ENCODE measurements at regions not wholly inside any gene's neighbourhood (a gene's known extent, or its start where the extent isn't known, plus 50 kb on each side); places are given as distances from the start of the nearest gene placed in this dataset.
A peak's percentile ranks its signal among the peaks of the same experiment; 100 is the strongest.

- H3K27ac Mint-ChIP-seq: no peak overlapping the region
- no peak overlapping the region for H3K4me3 ChIP-seq (ENCODE audit: control insufficient read depth in 1 of 2, extremely low read depth in 1 of 2, low read length in 1 of 2)
- H3K9me3 Mint-ChIP-seq: no peaks in the 10 kb centered on the region
- 71% methylated on average over 3 of the region's 3 CpGs for WGBS (ENCODE audit: insufficient coverage)
- H3K4me1 ChIP-seq (ENCODE audit: control insufficient read depth in 1 of 2, extremely low read depth in 1 of 2, insufficient read depth in 2 of 2, low read length in 2 of 2): peaks cover 0 to 6% of the 10 kb centered on the region in 2 experiments
- ChIA-PET CTCF (no interaction called here), POLR2A (no interaction called here)
- no peaks in the 10 kb centered on the region for H3K27me3 ChIP-seq (replicated peaks in 1 of 2; ENCODE audit: control insufficient read depth in 2 of 2, extremely low read depth in 1 of 2, insufficient read depth in 2 of 2, low read length in 1 of 2)
- H3K4me1 Mint-ChIP-seq: peaks cover 1 to 7% (median 4%) of the 10 kb centered on the region in 3 donors
- no peak for ATAC-seq (replicated peaks in 1 of 4)
- no peaks in the 10 kb centered on the region for H3K36me3 Mint-ChIP-seq
- no peaks in the 10 kb centered on the region for H3K27me3 Mint-ChIP-seq
- H3K36me3 ChIP-seq (ENCODE audit: control insufficient read depth in 2 of 2, extremely low read depth in 1 of 2, insufficient read depth in 1 of 2, low read length in 1 of 2): no peaks in the 10 kb centered on the region
- H3K27ac ChIP-seq (ENCODE audit: low read length): no peak overlapping the region
- no peak for DNase-seq
- no peak overlapping the region for H3K4me3 Mint-ChIP-seq
- no peaks in the 10 kb centered on the region for H3K9me3 ChIP-seq
Observed at GRCh38 chr13:109575821-109576220, 210.6 kb downstream of the IRS2 start.

- Mint-ChIP-seq H3K36me3 (no peaks in the 10 kb centered on the region), H3K27ac (no peak overlapping the region), H3K27me3 (no peaks in the 10 kb centered on the region), H3K4me1 (peaks cover 14 to 19% (median 17%) of the 10 kb centered on the region in 3 donors), H3K4me3 (no peak overlapping the region), H3K9me3 (no peaks in the 10 kb centered on the region)
- DNase-seq (no peak), ATAC-seq (replicated peaks in 1 of 4) (no peak)
- ChIA-PET CTCF (no interaction called here), POLR2A (interaction anchor here in 1 of 2 donors (0.6 kb wide), 1 partner anchor 462 kb away, joined by 4 read pairs; no protein-coding TSS in a partner anchor)
- Histone ChIP-seq H3K27ac (ENCODE audit: low read length) (no peak overlapping the region), H3K4me3 (ENCODE audit: control insufficient read depth in 1 of 2, extremely low read depth in 1 of 2, low read length in 1 of 2) (no peak overlapping the region), H3K9me3 (no peaks in the 10 kb centered on the region), H3K36me3 (ENCODE audit: control insufficient read depth in 2 of 2, extremely low read depth in 1 of 2, insufficient read depth in 1 of 2, low read length in 1 of 2) (no peaks in the 10 kb centered on the region), H3K4me1 (ENCODE audit: control insufficient read depth in 1 of 2, extremely low read depth in 1 of 2, insufficient read depth in 2 of 2, low read length in 2 of 2) (peaks cover 6 to 13% of the 10 kb centered on the region in 2 experiments), H3K27me3 (replicated peaks in 1 of 2; ENCODE audit: control insufficient read depth in 2 of 2, extremely low read depth in 1 of 2, insufficient read depth in 2 of 2, low read length in 1 of 2) (no peaks in the 10 kb centered on the region)
- 88% methylated on average over 6 of the region's 6 CpGs for WGBS (ENCODE audit: insufficient coverage)
Observed at GRCh38 chr13:109572389-109572788, 214.0 kb downstream of the IRS2 start.

GRCh38 chr13:109569958-109570711 lies 216.2 kb downstream of the IRS2 start:
- peak in 34 of 35 experiments; percentile 2 to 54 (median 26) for DNase-seq
- Histone ChIP-seq H3K27me3 (replicated peaks in 1 of 2; ENCODE audit: control insufficient read depth in 2 of 2, extremely low read depth in 1 of 2, insufficient read depth in 2 of 2, low read length in 1 of 2) (no peaks in the 10 kb centered on the region), H3K36me3 (ENCODE audit: control insufficient read depth in 2 of 2, extremely low read depth in 1 of 2, insufficient read depth in 1 of 2, low read length in 1 of 2) (no peaks in the 10 kb centered on the region), H3K4me1 (ENCODE audit: control insufficient read depth in 1 of 2, extremely low read depth in 1 of 2, insufficient read depth in 2 of 2, low read length in 2 of 2) (peaks cover 6 to 13% of the 10 kb centered on the region in 2 experiments), H3K27ac (ENCODE audit: low read length) (peak overlapping the region; percentile 21), H3K4me3 (ENCODE audit: control insufficient read depth in 1 of 2, extremely low read depth in 1 of 2, low read length in 1 of 2) (peak overlapping the region; percentile 3 to 33), H3K9me3 (no peaks in the 10 kb centered on the region)
- POLR2A ChIA-PET: no interaction called here
- no peaks in the 10 kb centered on the region for H3K9me3 Mint-ChIP-seq
- H3K4me3 Mint-ChIP-seq: peak overlapping the region; percentile 38 to 65 (median 46)
- H3K36me3 Mint-ChIP-seq: no peaks in the 10 kb centered on the region
- peaks cover 14 to 19% (median 17%) of the 10 kb centered on the region in 3 donors for H3K4me1 Mint-ChIP-seq
- ATAC-seq (replicated peaks in 1 of 4): peak; percentile 83 to 100 (median 90)
- peak overlapping the region; percentile 67 to 73 for H3K27ac Mint-ChIP-seq
- no peaks in the 10 kb centered on the region for H3K27me3 Mint-ChIP-seq
- CTCF ChIA-PET: no interaction called here
- 76% methylated on average over 6 of the region's 11 CpGs for WGBS (ENCODE audit: insufficient coverage)

DNA sequence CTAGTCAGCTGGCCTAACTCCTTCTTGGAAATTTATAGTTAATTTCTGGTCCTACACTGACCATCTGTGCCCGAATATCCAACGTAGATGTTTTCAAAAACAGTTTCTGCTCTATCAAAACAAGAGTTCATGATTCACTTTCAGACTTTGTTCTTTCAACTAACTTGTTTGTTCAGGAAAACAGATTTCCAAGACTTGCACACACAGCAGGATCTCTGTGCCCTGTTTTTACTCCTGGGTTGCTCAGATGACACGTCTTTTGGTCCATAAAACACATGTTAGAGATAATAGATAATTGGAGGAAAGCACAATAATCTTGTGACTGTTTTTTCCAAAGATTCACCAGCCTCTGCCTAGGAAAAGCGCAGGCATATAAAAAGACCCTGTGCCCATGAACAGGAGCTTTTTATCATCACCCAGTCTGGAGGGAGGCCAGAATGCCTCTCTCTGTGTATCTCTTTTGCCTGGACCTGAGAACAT lies 218.0 kb downstream of the IRS2 start:
- Histone ChIP-seq H3K36me3 (ENCODE audit: control insufficient read depth in 2 of 2, extremely low read depth in 1 of 2, insufficient read depth in 1 of 2, low read length in 1 of 2) (no peaks in the 10 kb centered on the region), H3K4me1 (ENCODE audit: control insufficient read depth in 1 of 2, extremely low read depth in 1 of 2, insufficient read depth in 2 of 2, low read length in 2 of 2) (peaks cover 6 to 13% of the 10 kb centered on the region in 2 experiments), H3K4me3 (ENCODE audit: control insufficient read depth in 1 of 2, extremely low read depth in 1 of 2, low read length in 1 of 2) (no peak overlapping the region), H3K9me3 (no peaks in the 10 kb centered on the region), H3K27ac (ENCODE audit: low read length) (no peak overlapping the region), H3K27me3 (replicated peaks in 1 of 2; ENCODE audit: control insufficient read depth in 2 of 2, extremely low read depth in 1 of 2, insufficient read depth in 2 of 2, low read length in 1 of 2) (no peaks in the 10 kb centered on the region)
- Mint-ChIP-seq H3K27ac (peak overlapping the region in 1 of 2 donors; percentile 41), H3K4me3 (no peak overlapping the region), H3K9me3 (no peaks in the 10 kb centered on the region), H3K4me1 (peaks cover 14 to 19% (median 17%) of the 10 kb centered on the region in 3 donors), H3K27me3 (no peaks in the 10 kb centered on the region), H3K36me3 (no peaks in the 10 kb centered on the region)
- 81% methylated on average over 3 of the region's 4 CpGs for WGBS (ENCODE audit: insufficient coverage)
- ChIA-PET CTCF (no interaction called here), POLR2A (no interaction called here)
- ATAC-seq (replicated peaks in 1 of 4) (no peak), DNase-seq (no peak)

- ChIA-PET CTCF (no interaction called here), POLR2A (no interaction called here)
- H3K4me3 ChIP-seq (ENCODE audit: control insufficient read depth in 1 of 2, extremely low read depth in 1 of 2, low read length in 1 of 2): no peak overlapping the region
Observed at GRCh38 chr13:109567315-109567714, 219.1 kb downstream of the IRS2 start.

GRCh38 chr13:109565877-109566276 lies 220.5 kb downstream of the IRS2 start:
- ChIA-PET CTCF (no interaction called here), POLR2A (no interaction called here)
- no peaks in the 10 kb centered on the region for H3K27me3 ChIP-seq (replicated peaks in 1 of 2; ENCODE audit: control insufficient read depth in 2 of 2, extremely low read depth in 1 of 2, insufficient read depth in 2 of 2, low read length in 1 of 2)
- ATAC-seq (replicated peaks in 1 of 4) (no peak), DNase-seq (no peak)
- H3K9me3 Mint-ChIP-seq: no peaks in the 10 kb centered on the region
- no peaks in the 10 kb centered on the region for H3K27me3 Mint-ChIP-seq
- no peaks in the 10 kb centered on the region for H3K36me3 Mint-ChIP-seq
- WGBS (ENCODE audit: insufficient coverage): 82% methylated on average over 7 of the region's 7 CpGs
- no peak overlapping the region for H3K4me3 ChIP-seq (ENCODE audit: control insufficient read depth in 1 of 2, extremely low read depth in 1 of 2, low read length in 1 of 2)
- H3K36me3 ChIP-seq (ENCODE audit: control insufficient read depth in 2 of 2, extremely low read depth in 1 of 2, insufficient read depth in 1 of 2, low read length in 1 of 2): no peaks in the 10 kb centered on the region
- no peak overlapping the region for H3K27ac ChIP-seq (ENCODE audit: low read length)
- peaks cover 6 to 8% of the 10 kb centered on the region in 2 experiments for H3K4me1 ChIP-seq (ENCODE audit: control insufficient read depth in 1 of 2, extremely low read depth in 1 of 2, insufficient read depth in 2 of 2, low read length in 2 of 2)
- H3K9me3 ChIP-seq: no peaks in the 10 kb centered on the region
- H3K4me3 Mint-ChIP-seq: no peak overlapping the region
- H3K4me1 Mint-ChIP-seq: peaks cover 12 to 13% (median 13%) of the 10 kb centered on the region in 3 donors
- no peak overlapping the region for H3K27ac Mint-ChIP-seq

More at GRCh38 chr13:109567315-109567714, 219.1 kb downstream of the IRS2 start:
- Mint-ChIP-seq H3K4me1 (peaks cover 14 to 19% (median 17%) of the 10 kb centered on the region in 3 donors), H3K27me3 (no peaks in the 10 kb centered on the region), H3K4me3 (no peak overlapping the region), H3K27ac (no peak overlapping the region), H3K9me3 (no peaks in the 10 kb centered on the region), H3K36me3 (no peaks in the 10 kb centered on the region)
- WGBS (ENCODE audit: insufficient coverage): no CpG with 5 or more reads among the region's 2 CpGs
- Histone ChIP-seq H3K27ac (ENCODE audit: low read length) (no peak overlapping the region), H3K27me3 (replicated peaks in 1 of 2; ENCODE audit: control insufficient read depth in 2 of 2, extremely low read depth in 1 of 2, insufficient read depth in 2 of 2, low read length in 1 of 2) (no peaks in the 10 kb centered on the region), H3K9me3 (no peaks in the 10 kb centered on the region), H3K36me3 (ENCODE audit: control insufficient read depth in 2 of 2, extremely low read depth in 1 of 2, insufficient read depth in 1 of 2, low read length in 1 of 2) (no peaks in the 10 kb centered on the region), H3K4me1 (ENCODE audit: control insufficient read depth in 1 of 2, extremely low read depth in 1 of 2, insufficient read depth in 2 of 2, low read length in 2 of 2) (peaks cover 6 to 13% of the 10 kb centered on the region in 2 experiments)
- ATAC-seq (replicated peaks in 1 of 4): no peak
- DNase-seq: no peak
